Keratinocyte (primary cell): ENCODE measurements at regions not wholly inside any gene's neighbourhood (a gene's known extent, or its start where the extent isn't known, plus 50 kb on each side); places are given as distances from the start of the nearest gene placed in this dataset.

Experiments
- CTCF ChIP-seq, 3 experiments: IDR thresholded peaks in 1 of 3; conservative IDR thresholded peaks in 1 of 3; optimal IDR thresholded peaks in 1 of 3; 2 replicates in 2 of 3; 3 replicates in 1 of 3; pipeline versions ENCODE3 to v1.5.1; 2011; ENCODE audit warnings: low read length in 3 of 3, mild to moderate bottlenecking in 3 of 3, moderate library complexity in 2 of 3, control low read depth in 1 of 3, inconsistent platforms in 1 of 3; ENCODE audit not compliant: insufficient read depth in 2 of 3; ENCODE audit errors: extremely low read depth in 1 of 3
- EZH2 ChIP-seq: IDR thresholded peaks from one replicate; pipeline ENCODE4 v1.6.1; 2012; ENCODE audit warnings: inconsistent platforms, mild to moderate bottlenecking, low read length, moderate library complexity

GRCh38 chr13:72314210-72314609, 413.2 kb downstream of the MZT1 start:
- TF ChIP-seq CTCF (optimal IDR thresholded peaks at IDR 0.05 in 1 of 3, IDR thresholded peaks at IDR 0.05 in 1 of 3, conservative IDR thresholded peaks at IDR 0.05 in 1 of 3; ENCODE audit: extremely low read depth in 1 of 3, insufficient read depth in 2 of 3, low read length in 3 of 3) (no peak), EZH2 (no peak)
